Left colon (tissue), 2 donors: ENCODE measurements at regions not wholly inside any gene's neighbourhood (a gene's known extent, or its start where the extent isn't known, plus 50 kb on each side); places are given as distances from the start of the nearest gene placed in this dataset.
"Not testable (repeated sequence)": the region's sequence is repeated elsewhere in the genome, so short reads cannot be mapped to it uniquely, and the experiment has no call there.

Source experiments
- ATAC-seq: fragments of 200-7000 bp; cut with Tn5 transposase; one replicate; pipeline ENCODE4 v1.9.1; 2020; ENCODE audit warnings: mild to moderate bottlenecking, moderate library complexity
- DNase-seq, 2 donors: peaks; one replicate each; pipeline ENCODE4 v3.0.0-alpha.2; 2020
- intact Hi-C, 2 donors: fragments of 100-400 bp; cut with DNase I in 1 of 2; cut with micrococcal nuclease in 1 of 2; formaldehyde crosslinking; loops; one replicate each; pipeline versions ENCODE4 v1.11.2 to v1.14.0; 2022; cut with DNase I, micrococcal nuclease
- donor health status: DM: no; HTN: no; CAD: no.
- donor health status: DM: yes; HTN: yes; CAD: no.

- intact Hi-C loops = no loop called here
- DNase-seq (no peak), ATAC-seq (peak; percentile 72)
Measured at GRCh38 chr20:50331469-50332363, 141.1 kb downstream of the CEBPB start.

GRCh38 chr20:50332491-50332980, 141.9 kb downstream of the CEBPB start:
- ATAC-seq = no peak
- no peak for DNase-seq
- intact Hi-C loops = no loop called here

- intact Hi-C loops = no loop called here
- DNase-seq = no peak
- no peak for ATAC-seq
Measured at GRCh38 chr20:50333131-50333670, 142.6 kb downstream of the CEBPB start.

- ATAC-seq (peak; percentile 43), DNase-seq (no peak)
- intact Hi-C loops = no loop called here
Measured at GRCh38 chr20:50333812-50334211, 143.2 kb downstream of the CEBPB start.

- ATAC-seq, DNase-seq, intact Hi-C loops: not testable (repeated sequence)
Measured at GRCh38 chr20:50334512-50334911, 143.9 kb downstream of the CEBPB start.

GRCh38 chr20:50335105-50335504, 144.5 kb downstream of the CEBPB start:
- DNase-seq (no peak), ATAC-seq (peak; percentile 65)
- intact Hi-C loops = no loop called here

- DNase-seq (no peak), ATAC-seq (no peak)
- intact Hi-C loops = no loop called here
Measured at GRCh38 chr20:50335866-50336265, 145.2 kb downstream of the CEBPB start.

GRCh38 chr20:50336661-50337060, 146.0 kb downstream of the CEBPB start:
- intact Hi-C loops = no loop called here
- ATAC-seq = no peak
- DNase-seq = no peak

GRCh38 chr20:50337521-50338466, 147.2 kb downstream of the CEBPB start:
- DNase-seq (no peak), ATAC-seq (no peak)
- intact Hi-C loops = no loop called here

GRCh38 chr20:50338479-50339391, 148.1 kb downstream of the CEBPB start:
- intact Hi-C loops = no loop called here
- no peak for DNase-seq
- ATAC-seq = peak; percentile 10

GRCh38 chr20:50339466-50339901, 148.9 kb downstream of the CEBPB start:
- ATAC-seq (no peak), DNase-seq (no peak)
- intact Hi-C loops = no loop called here

GRCh38 chr20:50340541-50340940, 149.9 kb downstream of the CEBPB start:
- no peak for DNase-seq
- intact Hi-C loops = no loop called here

GRCh38 chr20:50341050-50341449, 150.4 kb downstream of the CEBPB start:
- ATAC-seq (no peak), DNase-seq (no peak)
- intact Hi-C loops = no loop called here

More at GRCh38 chr20:50340541-50340940, 149.9 kb downstream of the CEBPB start:
- no peak for ATAC-seq

GRCh38 chr20:50341880-50342637, 151.4 kb downstream of the CEBPB start:
- peak; percentile 40 for ATAC-seq
- intact Hi-C loops = no loop called here
- no peak for DNase-seq

GRCh38 chr20:50342638-50343102, 152.0 kb downstream of the CEBPB start:
- intact Hi-C loops = no loop called here
- DNase-seq = no peak
- ATAC-seq = no peak

GRCh38 chr20:50343125-50343489, 152.5 kb downstream of the CEBPB start:
- ATAC-seq (no peak), DNase-seq (no peak)
- intact Hi-C loops = no loop called here

- DNase-seq (no peak), ATAC-seq (peak; percentile 21)
- intact Hi-C loops = no loop called here
Measured at GRCh38 chr20:50343490-50344179, 153.0 kb downstream of the CEBPB start.
